ENCODE measurements at regions not wholly inside any gene's neighbourhood (a gene's known extent, or its start where the extent isn't known, plus 50 kb on each side); places are given as distances from the start of the nearest gene placed in this dataset.

DNA sequence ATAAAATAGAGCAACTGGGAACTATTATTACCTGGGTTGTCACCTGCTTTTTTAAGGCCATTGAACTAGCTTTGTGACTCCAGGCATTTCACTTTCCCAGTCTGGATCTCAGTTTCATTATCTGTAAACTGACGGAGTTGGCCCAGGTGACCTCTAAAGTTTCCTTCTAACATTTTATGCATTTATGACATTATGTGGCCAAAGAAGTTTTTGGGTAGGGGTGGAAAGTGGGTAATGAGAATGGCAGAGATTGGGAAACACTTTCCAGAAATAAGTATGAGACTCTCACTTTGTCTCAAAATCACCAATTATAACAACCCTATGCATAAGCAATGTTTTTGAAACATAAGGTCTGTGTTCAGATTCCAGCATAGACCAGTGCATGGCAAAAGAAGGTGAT, 99.1 kb upstream of the ARHGEF3 start:
- 0% methylated on average over 1 of the region's 1 CpG for WGBS
- no peak for DNase-seq (ENCODE audit: low spot score in 2 of 2)
- Histone ChIP-seq H3K4me1 (no peaks in the 10 kb centered on the region), H3K4me3 (no peak overlapping the region), H3K36me3 (no peaks in the 10 kb centered on the region), H3K9me3 (no peaks in the 10 kb centered on the region), H3K27ac (no peak overlapping the region), H3K27me3 (no peaks in the 10 kb centered on the region)
- TF ChIP-seq POLR2AphosphoS5 (IDR thresholded peaks at IDR 0.05) (no peak), POLR2A (IDR thresholded peaks at IDR 0.05) (no peak), EP300 (IDR thresholded peaks at IDR 0.05) (no peak)
- TF ChIP-seq, protein P1, sequence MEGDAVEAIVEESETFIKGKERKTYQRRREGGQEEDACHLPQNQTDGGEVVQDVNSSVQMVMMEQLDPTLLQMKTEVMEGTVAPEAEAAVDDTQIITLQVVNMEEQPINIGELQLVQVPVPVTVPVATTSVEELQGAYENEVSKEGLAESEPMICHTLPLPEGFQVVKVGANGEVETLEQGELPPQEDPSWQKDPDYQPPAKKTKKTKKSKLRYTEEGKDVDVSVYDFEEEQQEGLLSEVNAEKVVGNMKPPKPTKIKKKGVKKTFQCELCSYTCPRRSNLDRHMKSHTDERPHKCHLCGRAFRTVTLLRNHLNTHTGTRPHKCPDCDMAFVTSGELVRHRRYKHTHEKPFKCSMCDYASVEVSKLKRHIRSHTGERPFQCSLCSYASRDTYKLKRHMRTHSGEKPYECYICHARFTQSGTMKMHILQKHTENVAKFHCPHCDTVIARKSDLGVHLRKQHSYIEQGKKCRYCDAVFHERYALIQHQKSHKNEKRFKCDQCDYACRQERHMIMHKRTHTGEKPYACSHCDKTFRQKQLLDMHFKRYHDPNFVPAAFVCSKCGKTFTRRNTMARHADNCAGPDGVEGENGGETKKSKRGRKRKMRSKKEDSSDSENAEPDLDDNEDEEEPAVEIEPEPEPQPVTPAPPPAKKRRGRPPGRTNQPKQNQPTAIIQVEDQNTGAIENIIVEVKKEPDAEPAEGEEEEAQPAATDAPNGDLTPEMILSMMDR (IDR thresholded peaks at IDR 0.05) = no peak

DNA sequence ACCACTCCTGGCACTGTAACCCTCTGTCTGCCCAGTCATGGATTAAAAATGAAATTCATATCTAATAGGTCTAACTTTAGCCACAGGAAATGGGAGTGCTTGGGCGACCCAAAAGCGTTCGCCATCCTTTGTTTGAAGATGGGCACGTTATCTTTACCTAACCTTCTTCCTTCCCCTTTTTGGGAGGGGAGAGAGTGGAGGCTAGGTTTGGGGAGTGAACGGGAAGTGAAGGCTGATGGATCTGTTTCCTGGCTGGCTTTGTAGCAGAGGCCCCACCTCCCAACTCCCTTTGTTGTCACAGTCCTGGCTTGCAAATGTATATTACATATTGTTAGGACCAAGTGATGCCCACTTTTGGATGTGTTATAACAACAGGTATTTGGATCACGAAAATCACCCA, 98.1 kb upstream of the ARHGEF3 start:
- TF ChIP-seq, protein P1 (IDR thresholded peaks at IDR 0.05) = no peak
- TF ChIP-seq POLR2AphosphoS5 (IDR thresholded peaks at IDR 0.05) = no peak
- no peak for TF ChIP-seq POLR2A (IDR thresholded peaks at IDR 0.05)
- TF ChIP-seq EP300 (IDR thresholded peaks at IDR 0.05) = no peak
- WGBS = 83% methylated on average over 6 of the region's 6 CpGs
- no peaks in the 10 kb centered on the region for H3K36me3 ChIP-seq
- DNase-seq (ENCODE audit: low spot score in 2 of 2) = no peak
- H3K27ac ChIP-seq = no peak overlapping the region
- H3K4me1 ChIP-seq = no peaks in the 10 kb centered on the region
- no peaks in the 10 kb centered on the region for H3K27me3 ChIP-seq
- H3K4me3 ChIP-seq = no peak overlapping the region
- H3K9me3 ChIP-seq = no peaks in the 10 kb centered on the region

DNA sequence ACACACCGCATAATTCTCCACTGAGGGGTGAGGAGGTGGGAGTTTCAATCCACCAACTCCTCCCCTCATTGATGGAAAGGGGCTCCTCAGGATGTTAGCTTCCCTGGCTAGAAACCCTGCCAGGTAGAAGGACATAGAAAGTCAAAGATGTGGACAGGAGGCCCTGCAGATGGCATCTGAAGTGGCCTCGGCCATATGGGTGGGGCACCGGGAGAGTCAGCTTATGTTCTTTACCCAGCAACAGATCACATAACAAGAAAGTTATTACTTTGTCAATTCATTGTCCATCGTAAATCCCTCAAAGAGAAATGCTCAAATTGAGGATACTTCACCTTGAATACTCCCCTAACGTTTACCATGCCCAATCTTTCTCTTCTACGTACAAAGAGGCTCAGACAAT, 97.3 kb upstream of the ARHGEF3 start:
- DNase-seq (ENCODE audit: low spot score in 2 of 2) = no peak
- Histone ChIP-seq H3K9me3 (no peaks in the 10 kb centered on the region), H3K27ac (no peak overlapping the region), H3K4me3 (no peak overlapping the region), H3K36me3 (no peaks in the 10 kb centered on the region), H3K4me1 (no peaks in the 10 kb centered on the region), H3K27me3 (no peaks in the 10 kb centered on the region)
- 94% methylated on average over 6 of the region's 6 CpGs for WGBS
- no peak for TF ChIP-seq EP300 (IDR thresholded peaks at IDR 0.05)

DNA sequence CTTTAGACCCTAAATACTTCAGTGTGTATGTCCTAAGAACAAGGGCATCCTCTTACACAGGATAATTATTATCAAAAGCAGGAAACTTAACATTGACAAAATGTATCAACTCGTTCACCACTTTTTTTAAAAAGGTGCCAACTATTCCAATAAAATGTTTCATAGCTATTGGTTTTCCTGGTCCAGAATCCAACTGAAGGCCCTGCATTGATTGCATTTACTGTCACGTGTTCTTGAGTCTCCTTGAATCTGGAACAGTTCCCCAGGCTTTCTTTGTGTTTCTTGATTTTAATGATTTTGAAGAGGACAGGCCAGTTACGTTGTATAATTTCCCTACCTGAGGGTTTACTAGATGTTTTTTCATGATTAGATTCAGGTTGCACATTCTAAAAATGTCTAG, 94.6 kb upstream of the ARHGEF3 start:
- Histone ChIP-seq H3K4me3 (no peak overlapping the region), H3K4me1 (no peaks in the 10 kb centered on the region), H3K27ac (no peak overlapping the region), H3K27me3 (no peaks in the 10 kb centered on the region), H3K9me3 (no peaks in the 10 kb centered on the region), H3K36me3 (no peaks in the 10 kb centered on the region)
- WGBS = 79% methylated on average over 3 of the region's 3 CpGs
- TF ChIP-seq EP300 (IDR thresholded peaks at IDR 0.05) = no peak
- TF ChIP-seq, protein P1 (IDR thresholded peaks at IDR 0.05) = no peak
- TF ChIP-seq POLR2AphosphoS5 (IDR thresholded peaks at IDR 0.05) = no peak
- TF ChIP-seq POLR2A (IDR thresholded peaks at IDR 0.05) = no peak
- DNase-seq (ENCODE audit: low spot score in 2 of 2) = no peak

DNA sequence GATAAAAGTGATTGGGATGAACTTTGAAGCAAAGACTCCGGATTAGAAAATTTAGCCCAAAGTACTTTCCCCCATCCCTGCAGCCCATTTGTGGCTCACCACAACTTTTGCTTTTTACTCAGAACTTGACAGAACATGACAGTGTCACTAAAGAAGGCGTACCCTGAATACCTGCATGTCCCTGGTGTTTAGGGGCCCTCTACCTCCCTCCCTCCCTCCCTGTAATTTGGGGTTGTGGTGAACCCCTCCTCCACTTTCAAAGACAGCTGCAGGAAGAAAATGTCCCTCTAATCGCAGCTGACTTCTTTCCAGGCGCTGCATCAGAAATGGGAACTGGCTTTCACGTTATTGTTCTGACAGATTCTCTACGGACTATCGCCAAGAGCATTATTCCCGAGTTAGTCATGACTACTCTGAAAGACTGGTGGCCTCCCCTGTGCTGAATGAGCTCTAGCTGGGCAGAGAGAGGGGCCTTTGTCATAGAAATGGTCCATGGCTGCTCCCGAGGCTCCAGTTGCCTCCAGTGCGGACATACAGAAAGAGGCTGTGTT, 93.2 kb upstream of the ARHGEF3 start:
- Histone ChIP-seq H3K4me3 (no peak overlapping the region), H3K36me3 (no peaks in the 10 kb centered on the region), H3K27me3 (no peaks in the 10 kb centered on the region), H3K4me1 (peaks cover 10% of the 10 kb centered on the region), H3K27ac (no peak overlapping the region), H3K9me3 (no peaks in the 10 kb centered on the region)
- WGBS = 68% methylated on average over 10 of the region's 10 CpGs
- TF ChIP-seq EP300 (IDR thresholded peaks at IDR 0.05) = no peak
- TF ChIP-seq, protein P1 (IDR thresholded peaks at IDR 0.05) = no peak
- TF ChIP-seq POLR2AphosphoS5 (IDR thresholded peaks at IDR 0.05) = no peak
- no peak for TF ChIP-seq POLR2A (IDR thresholded peaks at IDR 0.05)
- DNase-seq (ENCODE audit: low spot score in 2 of 2) = no peak

All from suprapubic skin (tissue), 4 donors.